H1 (cell line): ENCODE measurements at regions not wholly inside any gene's neighbourhood (a gene's known extent, or its start where the extent isn't known, plus 50 kb on each side); places are given as distances from the start of the nearest gene placed in this dataset.

Source experiments
- CTCF ChIA-PET: fragments of 300-600 bp; sonication (Branson Sonifier 250); formaldehyde crosslinking; loops from one replicate; lab custom pipeline; 2021; ENCODE audit not compliant: partially characterized antibody; lab: Charles Lee
- POLR2A ChIA-PET: fragments of 300-600 bp; sonication (Branson Sonifier 250); formaldehyde crosslinking; loops from one replicate; lab custom pipeline; 2021; ENCODE audit warnings: inconsistent platforms; ENCODE audit not compliant: partially characterized antibody; lab: Charles Lee
- DNase-seq, 2 experiments: peaks; one replicate each; pipeline versions ENCODE4 v3.0.0 to v3.0.0-alpha.2; 2010 to 2022; ENCODE audit warnings: low spot score in 2 of 2, low read depth in 1 of 2, mixed read lengths in 1 of 2
- FAIRE-seq: peaks from 2 replicates; lab custom pipeline; 2011; peaks lifted over from hg19 to GRCh38; lab: Jason Lieb, UNC
- H2AFZ ChIP-seq: 2 replicates; pipeline ENCODE4 v1.8.1; 2012; ENCODE audit warnings: low read length, inconsistent platforms
- H2AK5ac ChIP-seq: 2 replicates; pipeline ENCODE4 v1.6.1; 2013; ENCODE audit warnings: low read depth, low read length
- H2BK120ac ChIP-seq: replicated peaks from 2 replicates; pipeline ENCODE3; 2013; ENCODE audit warnings: low read depth, low read length, inconsistent platforms
- H2BK12ac ChIP-seq: 2 replicates; pipeline ENCODE4 v1.6.1; 2013; ENCODE audit warnings: low read depth, low read length
- H2BK15ac ChIP-seq: 2 replicates; pipeline ENCODE4 v1.6.1; 2013; ENCODE audit warnings: low read length
- H2BK20ac ChIP-seq: 2 replicates; pipeline ENCODE4 v1.6.1; 2013; ENCODE audit warnings: low read length
- H2BK5ac ChIP-seq: 2 replicates; pipeline ENCODE4 v1.6.1; 2013; ENCODE audit warnings: low read depth, low read length
- H3K14ac ChIP-seq: 2 replicates; pipeline ENCODE4 v1.6.1; 2013; ENCODE audit warnings: inconsistent platforms; ENCODE audit not compliant: insufficient read length
- H3K18ac ChIP-seq: 2 replicates; pipeline ENCODE4 v1.6.1; 2013; ENCODE audit warnings: low read length; ENCODE audit errors: extremely low read depth
- H3K23ac ChIP-seq: 2 replicates; pipeline ENCODE4 v1.6.1; 2013; ENCODE audit warnings: inconsistent platforms; ENCODE audit not compliant: insufficient read length
- H3K23me2 ChIP-seq: 2 replicates; pipeline ENCODE4 v1.6.1; 2013; ENCODE audit warnings: low read depth, low read length
- H3K27ac ChIP-seq: 2 replicates; pipeline ENCODE4 v1.6.1; 2011; ENCODE audit warnings: low read depth, low read length, inconsistent platforms
- H3K27me3 ChIP-seq, 4 experiments: replicated peaks in 1 of 4; 1 replicate in 1 of 4; 2 replicates in 3 of 4; pipeline versions ENCODE4 v1.6.1 to v1.8.1; 2011 to 2013; ENCODE audit warnings: low read length in 3 of 4, mild to moderate bottlenecking in 3 of 4, inconsistent platforms in 2 of 4, mixed read lengths in 2 of 4, moderate library complexity in 1 of 4; ENCODE audit not compliant: control insufficient read depth in 3 of 4, insufficient read depth in 3 of 4; ENCODE audit errors: extremely low read depth in 1 of 4
- H3K36me3 ChIP-seq, 4 experiments: 2 replicates each; pipeline versions ENCODE4 v1.6.1 to v1.8.1; 2011 to 2013; ENCODE audit warnings: mild to moderate bottlenecking in 4 of 4, low read length in 3 of 4, moderate library complexity in 2 of 4, control low read depth in 1 of 4, inconsistent platforms in 1 of 4; ENCODE audit not compliant: insufficient read depth in 4 of 4, control insufficient read depth in 2 of 4
- H3K4ac ChIP-seq: replicated peaks from 2 replicates; pipeline ENCODE3; 2013; ENCODE audit warnings: low read length, low read depth, mixed read lengths, inconsistent platforms; ENCODE audit not compliant: insufficient read length
- H3K4me1 ChIP-seq, 4 experiments: replicated peaks in 1 of 4; 1 replicate in 1 of 4; 2 replicates in 3 of 4; pipeline versions ENCODE4 v1.6.1 to v1.8.1; 2011 to 2013; ENCODE audit warnings: low read length in 3 of 4, inconsistent platforms in 2 of 4, mixed read lengths in 1 of 4; ENCODE audit not compliant: insufficient read depth in 4 of 4, control insufficient read depth in 3 of 4
- H3K4me2 ChIP-seq, 2 experiments: 2 replicates each; pipeline versions ENCODE4 v1.6.1 to v1.8.1; 2011 to 2013; ENCODE audit warnings: low read depth in 2 of 2, low read length in 2 of 2, control low read depth in 1 of 2, inconsistent platforms in 1 of 2, mild to moderate bottlenecking in 1 of 2; ENCODE audit not compliant: insufficient read depth in 1 of 2
- H3K4me3 ChIP-seq, 4 experiments: fragments of 200-600, 300-600 bp in 1 of 4; sonication (generic), shearing (Covaris generic), sonication (Bioruptor Twin) in 1 of 4; 2 replicates each; pipeline versions ENCODE4 v1.5.1 to v1.8.1; 2011 to 2016; ENCODE audit warnings: low read length in 4 of 4, low read depth in 3 of 4, control low read depth in 2 of 4, inconsistent platforms in 2 of 4, mild to moderate bottlenecking in 2 of 4, mixed read lengths in 1 of 4, moderate library complexity in 1 of 4; ENCODE audit not compliant: insufficient read depth in 2 of 4; ENCODE audit errors: extremely low read depth in 1 of 4
- H3K56ac ChIP-seq: replicated peaks from 2 replicates; pipeline ENCODE3; 2013; ENCODE audit warnings: low read depth, mild to moderate bottlenecking, mixed read lengths, low read length, inconsistent platforms; ENCODE audit not compliant: insufficient read length
- H3K79me1 ChIP-seq: 2 replicates; pipeline ENCODE4 v1.6.1; 2013; ENCODE audit warnings: low read depth, low read length, control low read depth
- H3K79me2 ChIP-seq, 2 experiments: 2 replicates each; pipeline versions ENCODE4 v1.6.1 to v1.8.1; 2012 to 2013; ENCODE audit warnings: low read length in 2 of 2, mild to moderate bottlenecking in 2 of 2, inconsistent platforms in 1 of 2; ENCODE audit not compliant: insufficient read depth in 2 of 2, control insufficient read depth in 1 of 2
- H3K9ac ChIP-seq, 4 experiments: replicated peaks in 1 of 4; 1 replicate in 1 of 4; 2 replicates in 3 of 4; pipeline versions ENCODE4 v1.6.1 to v1.8.1; 2011 to 2013; ENCODE audit warnings: low read depth in 3 of 4, low read length in 3 of 4, control low read depth in 2 of 4, mild to moderate bottlenecking in 2 of 4, moderate library complexity in 2 of 4, inconsistent platforms in 1 of 4; ENCODE audit errors: extremely low read depth in 1 of 4
- H3K9me3 ChIP-seq, 2 experiments: 2 replicates each; pipeline versions ENCODE4 v1.6.1 to v1.8.1; 2012 to 2013; ENCODE audit warnings: mild to moderate bottlenecking in 2 of 2, moderate library complexity in 2 of 2, control low read depth in 1 of 2, inconsistent platforms in 1 of 2, low read depth in 1 of 2, low read length in 1 of 2, mixed read lengths in 1 of 2; ENCODE audit not compliant: insufficient read depth in 2 of 2
- H4K20me1 ChIP-seq, 2 experiments: replicated peaks in 1 of 2; 2 replicates each; pipeline versions ENCODE3 to v1.8.1; 2011 to 2013; ENCODE audit warnings: inconsistent platforms in 2 of 2, low read length in 2 of 2, mild to moderate bottlenecking in 1 of 2; ENCODE audit not compliant: insufficient read depth in 2 of 2, control insufficient read depth in 1 of 2
- H4K5ac ChIP-seq: 2 replicates; pipeline ENCODE4 v1.6.1; 2013; ENCODE audit warnings: low read length, low read depth, mixed read lengths, inconsistent platforms; ENCODE audit not compliant: insufficient read length
- H4K8ac ChIP-seq: 2 replicates; pipeline ENCODE4 v1.8.0; 2013; ENCODE audit warnings: mild to moderate bottlenecking, moderate library complexity, low read length, inconsistent platforms; ENCODE audit not compliant: insufficient read depth; ENCODE audit errors: extremely low read depth
- H4K91ac ChIP-seq: replicated peaks from 2 replicates; pipeline ENCODE3; 2013; ENCODE audit warnings: low read length, mixed read lengths, inconsistent platforms; ENCODE audit not compliant: insufficient read length
- CTCF ChIP-seq, 3 experiments: IDR thresholded peaks; 1 replicate in 2 of 3; 2 replicates in 1 of 3; pipeline versions ENCODE4 v1.5.1 to v1.6.1; 2011; ENCODE audit warnings: low read length in 3 of 3, mild to moderate bottlenecking in 3 of 3, inconsistent platforms in 2 of 3, low read depth in 1 of 3, moderate library complexity in 1 of 3; ENCODE audit not compliant: insufficient read depth in 1 of 3; ENCODE audit errors: control extremely low read depth in 1 of 3
- EZH2 ChIP-seq: fragments of 200-600 bp; sonication (generic); IDR thresholded peaks from 2 replicates; pipeline ENCODE4 v1.7.1; 2012; ENCODE audit warnings: low read depth, mild to moderate bottlenecking, moderate library complexity, low read length, inconsistent platforms; ENCODE audit not compliant: severe bottlenecking
- SRF ChIP-seq: IDR thresholded peaks from 2 replicates; pipeline ENCODE4 v1.6.1; 2011; ENCODE audit warnings: mild to moderate bottlenecking, low read depth, low read length, moderate library complexity
- WGBS, 2 experiments: shearing (Covaris generic) in 1 of 2; methylation state at CpG; one replicate each; pipeline versions ENCODE4 v1.1.6 to v1.1.7; 2013 to 2015; ENCODE audit warnings: low lambda C conversion rate in 2 of 2, mixed read lengths in 2 of 2, inconsistent platforms in 1 of 2, low coverage in 1 of 2, missing lambda C conversion rate in 1 of 2; ENCODE audit not compliant: insufficient replicate concordance in 2 of 2, insufficient coverage in 1 of 2, insufficient read length in 1 of 2; ENCODE audit errors: extremely low coverage in 1 of 2, missing lambda C conversion rate in 1 of 2; 5-methylcytosine and 5-hydroxymethylcytosine counted together
- TF ChIP-seq, protein P1 (sequence below): IDR thresholded peaks from 2 replicates; pipeline ENCODE4 v1.6.1; 2011; ENCODE audit warnings: low read depth, mild to moderate bottlenecking, low read length; ENCODE audit not compliant: insufficient read depth

GRCh38 chr12:75571204-75571603, 59.8 kb upstream of the KRR1 start:
- no peak overlapping the region for H3K14ac ChIP-seq
- H3K4me3 ChIP-seq: no peak overlapping the region
- 89% methylated on average over 3 of the region's 3 CpGs; no CpG with 5 or more reads in 1 of the 2 experiments for WGBS, 2 experiments
- H3K23me2 ChIP-seq: 0 out of 2 replicates have a peak, but pooled peaks cover 2% of the 10 kb centered on the region
- no peak overlapping the region for H2BK120ac ChIP-seq
- H4K5ac ChIP-seq: no peak overlapping the region
- H2BK20ac ChIP-seq: no peak overlapping the region
- H2BK15ac ChIP-seq: no peak overlapping the region
- CTCF ChIA-PET: interaction anchor here (1.3 kb wide), 1 partner anchor 9 kb away, joined by 6 read pairs; no protein-coding TSS in a partner anchor
- H3K79me2 ChIP-seq: no peaks in the 10 kb centered on the region
- H3K4me1 ChIP-seq: no peaks in the 10 kb centered on the region
- H2BK12ac ChIP-seq: no peak overlapping the region
- no peak overlapping the region for H3K56ac ChIP-seq
- H3K4me2 ChIP-seq: no peak overlapping the region
- H4K91ac ChIP-seq: no peak overlapping the region
- no peak overlapping the region for H2BK5ac ChIP-seq
- TF ChIP-seq CTCF (IDR thresholded peaks at IDR 0.05; ENCODE audit: control extremely low read depth in 1 of 3, insufficient read depth in 1 of 3, low read depth in 1 of 3, low read length in 3 of 3) (no peak), EZH2 (no peak), SRF (no peak)
- TF ChIP-seq, protein P1, sequence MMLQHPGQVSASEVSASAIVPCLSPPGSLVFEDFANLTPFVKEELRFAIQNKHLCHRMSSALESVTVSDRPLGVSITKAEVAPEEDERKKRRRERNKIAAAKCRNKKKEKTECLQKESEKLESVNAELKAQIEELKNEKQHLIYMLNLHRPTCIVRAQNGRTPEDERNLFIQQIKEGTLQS: no peak
- H3K36me3 ChIP-seq: no peaks in the 10 kb centered on the region; a peak in 1 of 8 replicates
- no peak overlapping the region for H3K18ac ChIP-seq
- FAIRE-seq: no peak
- no peak overlapping the region for H4K8ac ChIP-seq
- no peaks in the 10 kb centered on the region for H3K27me3 ChIP-seq
- no peak overlapping the region for H3K4ac ChIP-seq
- DNase-seq: no peak
- no peak overlapping the region for H3K27ac ChIP-seq
- POLR2A ChIA-PET: no interaction called here
- H3K9me3 ChIP-seq: peaks cover 3 to 7% of the 10 kb centered on the region in 2 experiments; a peak in 2 of 4 replicates
- no peaks in the 10 kb centered on the region for H3K79me1 ChIP-seq
- no peaks in the 10 kb centered on the region for H4K20me1 ChIP-seq
- no peak overlapping the region for H2AFZ ChIP-seq
- H3K9ac ChIP-seq: no peak overlapping the region
- no peak overlapping the region for H3K23ac ChIP-seq
- H2AK5ac ChIP-seq: no peak overlapping the region
